ENCODE measurements at regions not wholly inside any gene's neighbourhood (a gene's known extent, or its start where the extent isn't known, plus 50 kb on each side); places are given as distances from the start of the nearest gene placed in this dataset.

- WGBS (ENCODE audit: low lambda C conversion rate, missing lambda C conversion rate), result 73% methylated on average over 6 of the region's 6 CpGs
- Histone ChIP-seq H3K4me3 (no peak overlapping the region), H3K27ac (no peak overlapping the region), H3K4me1 (ENCODE audit: insufficient read depth) (peaks cover 7% of the 10 kb centered on the region), H3K36me3 (replicated peaks; ENCODE audit: insufficient read depth, low read depth) (no peaks in the 10 kb centered on the region), H3K9me3 (ENCODE audit: low read depth) (no peaks in the 10 kb centered on the region), H3K4me2 (no peak overlapping the region), H3K27me3 (no peaks in the 10 kb centered on the region), H4K20me1 (ENCODE audit: insufficient read depth, poor library complexity, severe bottlenecking) (no peaks in the 10 kb centered on the region), H3K79me2 (no peaks in the 10 kb centered on the region), H3K9me2 (replicated peaks; ENCODE audit: insufficient read depth) (no peaks in the 10 kb centered on the region), H2AFZ (no peak overlapping the region)
- no peak for TF ChIP-seq CTCF (IDR thresholded peaks at IDR 0.05; ENCODE audit: poor library complexity)
- no peak for TF ChIP-seq EZH2 (IDR thresholded peaks at IDR 0.05; ENCODE audit: borderline replicate concordance)
- TF ChIP-seq EZH2phosphoT487 (IDR thresholded peaks at IDR 0.05; ENCODE audit: low read depth, severe bottlenecking, unreplicated experiment), result no peak
- no peak for DNase-seq (ENCODE audit: low spot score)
Observed at GRCh38 chr2:6694555-6694954, 171.2 kb downstream of the CMPK2 start.

GRCh38 chr2:6700335-6700734 is 165.4 kb downstream of the CMPK2 start:
- Histone ChIP-seq H3K27ac (no peak overlapping the region), H3K36me3 (replicated peaks; ENCODE audit: insufficient read depth, low read depth) (no peaks in the 10 kb centered on the region), H3K27me3 (no peaks in the 10 kb centered on the region), H2AFZ (no peak overlapping the region), H3K79me2 (no peaks in the 10 kb centered on the region), H4K20me1 (ENCODE audit: insufficient read depth, poor library complexity, severe bottlenecking) (no peaks in the 10 kb centered on the region), H3K9me3 (ENCODE audit: low read depth) (peaks cover 6% of the 10 kb centered on the region), H3K4me3 (no peak overlapping the region), H3K9me2 (replicated peaks; ENCODE audit: insufficient read depth) (no peaks in the 10 kb centered on the region), H3K4me2 (no peak overlapping the region), H3K4me1 (ENCODE audit: insufficient read depth) (no peaks in the 10 kb centered on the region)
- DNase-seq (ENCODE audit: low spot score), result no peak
- TF ChIP-seq EZH2 (IDR thresholded peaks at IDR 0.05; ENCODE audit: borderline replicate concordance), result no peak
- no peak for TF ChIP-seq EZH2phosphoT487 (IDR thresholded peaks at IDR 0.05; ENCODE audit: low read depth, severe bottlenecking, unreplicated experiment)
- no peak for TF ChIP-seq CTCF (IDR thresholded peaks at IDR 0.05; ENCODE audit: poor library complexity)
- 65% methylated on average over 6 of the region's 6 CpGs for WGBS (ENCODE audit: low lambda C conversion rate, missing lambda C conversion rate)

- WGBS (ENCODE audit: low lambda C conversion rate, missing lambda C conversion rate), result 100% methylated on average over 1 of the region's 1 CpG
- H2AFZ ChIP-seq, result no peak overlapping the region
- no peak overlapping the region for H3K4me3 ChIP-seq
- no peaks in the 10 kb centered on the region for H3K79me2 ChIP-seq
- H3K27me3 ChIP-seq, result no peaks in the 10 kb centered on the region
- H3K4me2 ChIP-seq, result no peak overlapping the region
- H3K27ac ChIP-seq, result no peak overlapping the region
- DNase-seq (ENCODE audit: low spot score), result no peak
- H3K36me3 ChIP-seq (replicated peaks; ENCODE audit: insufficient read depth, low read depth), result no peaks in the 10 kb centered on the region
- no peaks in the 10 kb centered on the region for H3K4me1 ChIP-seq (ENCODE audit: insufficient read depth)
- TF ChIP-seq CTCF (IDR thresholded peaks at IDR 0.05; ENCODE audit: poor library complexity) (no peak), EZH2phosphoT487 (IDR thresholded peaks at IDR 0.05; ENCODE audit: low read depth, severe bottlenecking, unreplicated experiment) (no peak), EZH2 (IDR thresholded peaks at IDR 0.05; ENCODE audit: borderline replicate concordance) (no peak)
- no peaks in the 10 kb centered on the region for H3K9me2 ChIP-seq (replicated peaks; ENCODE audit: insufficient read depth)
- H4K20me1 ChIP-seq (ENCODE audit: insufficient read depth, poor library complexity, severe bottlenecking), result no peaks in the 10 kb centered on the region
- peaks cover 6% of the 10 kb centered on the region for H3K9me3 ChIP-seq (ENCODE audit: low read depth)
Observed at GRCh38 chr2:6704077-6704476, 161.6 kb downstream of the CMPK2 start.

GRCh38 chr2:6721395-6721794 is 144.3 kb downstream of the CMPK2 start:
- H3K9me2 ChIP-seq (replicated peaks; ENCODE audit: insufficient read depth), result no peaks in the 10 kb centered on the region
- H3K27me3 ChIP-seq, result no peaks in the 10 kb centered on the region
- TF ChIP-seq EZH2 (IDR thresholded peaks at IDR 0.05; ENCODE audit: borderline replicate concordance), result no peak
- TF ChIP-seq CTCF (IDR thresholded peaks at IDR 0.05; ENCODE audit: poor library complexity), result no peak
- no peak for TF ChIP-seq EZH2phosphoT487 (IDR thresholded peaks at IDR 0.05; ENCODE audit: low read depth, severe bottlenecking, unreplicated experiment)
- WGBS (ENCODE audit: low lambda C conversion rate, missing lambda C conversion rate), result 93% methylated on average over 2 of the region's 2 CpGs
- no peak overlapping the region for H3K27ac ChIP-seq
- H2AFZ ChIP-seq, result no peak overlapping the region
- H3K4me2 ChIP-seq, result no peak overlapping the region
- no peaks in the 10 kb centered on the region for H3K4me1 ChIP-seq (ENCODE audit: insufficient read depth)
- H4K20me1 ChIP-seq (ENCODE audit: insufficient read depth, poor library complexity, severe bottlenecking), result no peaks in the 10 kb centered on the region
- H3K4me3 ChIP-seq, result no peak overlapping the region
- no peak for DNase-seq (ENCODE audit: low spot score)
- H3K9me3 ChIP-seq (ENCODE audit: low read depth), result no peaks in the 10 kb centered on the region
- H3K79me2 ChIP-seq, result no peaks in the 10 kb centered on the region
- no peaks in the 10 kb centered on the region for H3K36me3 ChIP-seq (replicated peaks; ENCODE audit: insufficient read depth, low read depth)

Measured in hepatocyte (in vitro differentiated cells).